DND-41 (cell line): ENCODE measurements at regions not wholly inside any gene's neighbourhood (a gene's known extent, or its start where the extent isn't known, plus 50 kb on each side); places are given as distances from the start of the nearest gene placed in this dataset.

Source experiments
- EZH2 ChIP-seq: IDR thresholded peaks from 3 replicates; pipeline ENCODE4 v1.6.1; 2012; ENCODE audit warnings: borderline replicate concordance, low read depth, mild to moderate bottlenecking, moderate library complexity, low read length, inconsistent platforms; ENCODE audit not compliant: severe bottlenecking
- TF ChIP-seq, protein P1 (sequence below): IDR thresholded peaks from 2 replicates; pipeline ENCODE4 v1.5.1; 2012; ENCODE audit warnings: borderline replicate concordance, low read length, moderate library complexity, mild to moderate bottlenecking; ENCODE audit not compliant: poor library complexity, severe bottlenecking; ENCODE audit errors: extremely low read depth

DNA sequence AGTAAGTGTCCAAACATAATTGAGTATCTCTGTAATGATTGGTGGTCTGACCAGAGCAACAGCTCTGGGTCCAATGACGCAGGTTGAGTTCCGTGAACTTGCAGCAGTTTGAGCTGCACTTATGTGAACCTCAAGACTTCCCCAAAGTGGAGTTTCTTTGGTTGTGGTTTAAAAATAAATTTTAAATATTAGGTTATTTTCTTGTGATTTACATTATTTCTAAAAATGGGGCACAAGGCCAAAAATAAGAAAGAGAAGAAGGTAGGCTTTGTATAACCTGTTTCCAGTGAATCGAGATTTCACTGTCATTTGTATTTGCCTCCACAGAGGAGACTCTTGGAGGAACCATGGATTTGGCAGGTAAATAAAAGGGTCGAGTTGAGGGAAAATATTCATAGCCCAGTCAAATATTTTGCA lies 166.4 kb upstream of the ZNF217 start:
- TF ChIP-seq EZH2: no peak
- TF ChIP-seq, protein P1, sequence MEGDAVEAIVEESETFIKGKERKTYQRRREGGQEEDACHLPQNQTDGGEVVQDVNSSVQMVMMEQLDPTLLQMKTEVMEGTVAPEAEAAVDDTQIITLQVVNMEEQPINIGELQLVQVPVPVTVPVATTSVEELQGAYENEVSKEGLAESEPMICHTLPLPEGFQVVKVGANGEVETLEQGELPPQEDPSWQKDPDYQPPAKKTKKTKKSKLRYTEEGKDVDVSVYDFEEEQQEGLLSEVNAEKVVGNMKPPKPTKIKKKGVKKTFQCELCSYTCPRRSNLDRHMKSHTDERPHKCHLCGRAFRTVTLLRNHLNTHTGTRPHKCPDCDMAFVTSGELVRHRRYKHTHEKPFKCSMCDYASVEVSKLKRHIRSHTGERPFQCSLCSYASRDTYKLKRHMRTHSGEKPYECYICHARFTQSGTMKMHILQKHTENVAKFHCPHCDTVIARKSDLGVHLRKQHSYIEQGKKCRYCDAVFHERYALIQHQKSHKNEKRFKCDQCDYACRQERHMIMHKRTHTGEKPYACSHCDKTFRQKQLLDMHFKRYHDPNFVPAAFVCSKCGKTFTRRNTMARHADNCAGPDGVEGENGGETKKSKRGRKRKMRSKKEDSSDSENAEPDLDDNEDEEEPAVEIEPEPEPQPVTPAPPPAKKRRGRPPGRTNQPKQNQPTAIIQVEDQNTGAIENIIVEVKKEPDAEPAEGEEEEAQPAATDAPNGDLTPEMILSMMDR: no peak
